Astrocyte of the cerebellum (primary cell): ENCODE measurements at regions not wholly inside any gene's neighbourhood (a gene's known extent, or its start where the extent isn't known, plus 50 kb on each side); places are given as distances from the start of the nearest gene placed in this dataset.

ENCODE experiments used
- DNase-seq: peaks from one replicate; pipeline ENCODE4 v3.0.0-alpha.2; 2011; ENCODE audit warnings: low read depth
- H3K4me3 ChIP-seq: 2 replicates; pipeline ENCODE4 v1.5.1; 2011; ENCODE audit warnings: mild to moderate bottlenecking, low read depth, low read length, moderate library complexity
- CTCF ChIP-seq: IDR thresholded peaks from 2 replicates; pipeline ENCODE4 v1.5.1; 2012; ENCODE audit warnings: low read length, low read depth, moderate library complexity, mild to moderate bottlenecking; ENCODE audit errors: missing control alignments
- in situ Hi-C: cut with HindIII; loops from 2 replicates; pipeline ENCODE4 v1.10.0; 2017; ENCODE audit warnings: low sequenced_read_pairs

- in situ Hi-C loops: no loop called here
- DNase-seq: no peak
- TF ChIP-seq CTCF: no peak
- no peak overlapping the region for H3K4me3 ChIP-seq
These were observed 308.8 kb downstream of the TEX13C start for GRCh38 chrX:125628435-125628834.

GRCh38 chrX:125641405-125641804, 321.7 kb downstream of the TEX13C start:
- no peak for DNase-seq
- in situ Hi-C loops: no loop called here
- no peak for TF ChIP-seq CTCF
- no peak overlapping the region for H3K4me3 ChIP-seq

GRCh38 chrX:125646195-125646594, 326.5 kb downstream of the TEX13C start:
- no peak overlapping the region for H3K4me3 ChIP-seq
- in situ Hi-C loops: no loop called here
- DNase-seq: no peak
- peak; percentile 4 for TF ChIP-seq CTCF

- TF ChIP-seq CTCF: no peak
- no peak overlapping the region for H3K4me3 ChIP-seq
- in situ Hi-C loops: no loop called here
- DNase-seq: no peak
These were observed 331.8 kb downstream of the TEX13C start for GRCh38 chrX:125651426-125651825.

GRCh38 chrX:125654501-125654900, 334.8 kb downstream of the TEX13C start:
- in situ Hi-C loops: no loop called here
- H3K4me3 ChIP-seq: no peak overlapping the region
- DNase-seq: no peak
- TF ChIP-seq CTCF: no peak

GRCh38 chrX:125673758-125674157, 354.1 kb downstream of the TEX13C start:
- in situ Hi-C loops: no loop called here
- no peak overlapping the region for H3K4me3 ChIP-seq
- TF ChIP-seq CTCF: no peak
- DNase-seq: no peak

GRCh38 chrX:125678258-125678657, 358.6 kb downstream of the TEX13C start:
- in situ Hi-C loops: no loop called here
- no peak for TF ChIP-seq CTCF
- DNase-seq: no peak
- H3K4me3 ChIP-seq: no peak overlapping the region
